ENCODE measurements at regions not wholly inside any gene's neighbourhood (a gene's known extent, or its start where the extent isn't known, plus 50 kb on each side); places are given as distances from the start of the nearest gene placed in this dataset.
"Not testable (repeated sequence)": the region's sequence is repeated elsewhere in the genome, so short reads cannot be mapped to it uniquely, and the experiment has no call there.

DNA sequence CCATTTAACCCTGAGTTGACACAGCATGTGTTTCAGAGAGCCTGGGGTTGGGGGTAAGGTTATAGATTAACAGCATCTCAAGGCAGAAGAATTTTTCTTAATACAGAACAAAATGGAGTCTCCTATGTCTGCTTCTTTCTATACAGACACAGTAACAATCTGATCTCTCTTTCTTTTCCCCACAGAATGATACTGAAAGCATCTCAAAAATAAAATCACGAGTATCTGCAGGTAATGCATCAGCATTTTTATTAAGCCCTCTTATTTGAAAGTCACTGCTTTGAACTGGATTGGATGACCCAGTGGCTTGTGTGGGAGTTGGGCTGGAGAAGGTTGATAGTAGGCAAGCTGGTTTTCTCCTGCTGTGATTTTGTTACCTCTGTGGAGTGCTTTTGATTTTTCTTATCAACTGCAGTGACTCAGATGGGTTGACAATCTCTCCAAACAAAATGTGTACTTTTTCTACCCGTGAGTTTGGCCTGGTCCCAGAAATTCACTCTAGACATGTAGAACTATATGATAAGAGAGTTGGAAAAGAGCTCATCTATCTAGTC lies 253.5 kb upstream of the PRKCQ start:
- TF ChIP-seq, protein P1, sequence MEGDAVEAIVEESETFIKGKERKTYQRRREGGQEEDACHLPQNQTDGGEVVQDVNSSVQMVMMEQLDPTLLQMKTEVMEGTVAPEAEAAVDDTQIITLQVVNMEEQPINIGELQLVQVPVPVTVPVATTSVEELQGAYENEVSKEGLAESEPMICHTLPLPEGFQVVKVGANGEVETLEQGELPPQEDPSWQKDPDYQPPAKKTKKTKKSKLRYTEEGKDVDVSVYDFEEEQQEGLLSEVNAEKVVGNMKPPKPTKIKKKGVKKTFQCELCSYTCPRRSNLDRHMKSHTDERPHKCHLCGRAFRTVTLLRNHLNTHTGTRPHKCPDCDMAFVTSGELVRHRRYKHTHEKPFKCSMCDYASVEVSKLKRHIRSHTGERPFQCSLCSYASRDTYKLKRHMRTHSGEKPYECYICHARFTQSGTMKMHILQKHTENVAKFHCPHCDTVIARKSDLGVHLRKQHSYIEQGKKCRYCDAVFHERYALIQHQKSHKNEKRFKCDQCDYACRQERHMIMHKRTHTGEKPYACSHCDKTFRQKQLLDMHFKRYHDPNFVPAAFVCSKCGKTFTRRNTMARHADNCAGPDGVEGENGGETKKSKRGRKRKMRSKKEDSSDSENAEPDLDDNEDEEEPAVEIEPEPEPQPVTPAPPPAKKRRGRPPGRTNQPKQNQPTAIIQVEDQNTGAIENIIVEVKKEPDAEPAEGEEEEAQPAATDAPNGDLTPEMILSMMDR (IDR thresholded peaks at IDR 0.05; ENCODE audit: poor library complexity), result no peak
- no peak for TF ChIP-seq EZH2 (IDR thresholded peaks at IDR 0.05; ENCODE audit: borderline replicate concordance)
- no peak for TF ChIP-seq EZH2phosphoT487 (IDR thresholded peaks at IDR 0.05; ENCODE audit: low read depth, severe bottlenecking, unreplicated experiment)
- H3K79me2 ChIP-seq, result no peaks in the 10 kb centered on the region
- no peak for DNase-seq (ENCODE audit: low spot score)
- H3K4me2 ChIP-seq, result no peak overlapping the region
- H3K27me3 ChIP-seq, result no peaks in the 10 kb centered on the region
- no peak overlapping the region for H3K27ac ChIP-seq
- H3K4me3 ChIP-seq, result no peak overlapping the region
- H3K4me1 ChIP-seq (ENCODE audit: insufficient read depth), result no peaks in the 10 kb centered on the region
- H3K9me3 ChIP-seq (ENCODE audit: low read depth), result no peaks in the 10 kb centered on the region
- 38% methylated on average over 2 of the region's 2 CpGs for WGBS (ENCODE audit: low lambda C conversion rate, missing lambda C conversion rate)
- H3K36me3 ChIP-seq (replicated peaks; ENCODE audit: insufficient read depth, low read depth), result no peaks in the 10 kb centered on the region
- no peak overlapping the region for H2AFZ ChIP-seq
- H3K9me2 ChIP-seq (replicated peaks; ENCODE audit: insufficient read depth), result no peaks in the 10 kb centered on the region
- H4K20me1 ChIP-seq (ENCODE audit: insufficient read depth, poor library complexity, severe bottlenecking), result no peaks in the 10 kb centered on the region

DNA sequence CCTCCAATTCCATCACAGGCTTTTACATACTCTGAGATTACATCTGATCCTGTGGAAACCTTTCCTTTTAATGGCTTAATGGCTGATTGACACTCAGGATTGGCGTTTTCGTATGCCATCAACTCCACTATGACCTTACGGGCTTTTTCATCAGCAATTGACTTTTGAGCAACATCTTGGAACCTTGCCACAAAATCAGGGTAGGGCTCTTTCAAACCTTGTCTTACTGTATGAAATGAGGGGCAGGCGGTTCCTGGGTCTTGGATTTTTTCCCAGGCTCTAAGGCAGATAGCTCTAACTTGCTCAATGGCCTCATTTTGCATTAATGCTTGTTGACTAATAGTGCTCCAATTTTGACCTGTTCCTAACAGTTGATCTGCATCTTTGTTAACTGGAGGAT lies 250.9 kb upstream of the PRKCQ start:
- not testable (repeated sequence) for H3K79me2 ChIP-seq; H3K4me2 ChIP-seq; H3K4me3 ChIP-seq; H2AFZ ChIP-seq; H3K36me3 ChIP-seq (replicated peaks; ENCODE audit: insufficient read depth, low read depth); H3K9me2 ChIP-seq (replicated peaks; ENCODE audit: insufficient read depth); H4K20me1 ChIP-seq (ENCODE audit: insufficient read depth, poor library complexity, severe bottlenecking); H3K9me3 ChIP-seq (ENCODE audit: low read depth); DNase-seq (ENCODE audit: low spot score); H3K27me3 ChIP-seq; H3K27ac ChIP-seq; H3K4me1 ChIP-seq (ENCODE audit: insufficient read depth)
- 74% methylated on average over 4 of the region's 4 CpGs for WGBS (ENCODE audit: low lambda C conversion rate, missing lambda C conversion rate)

DNA sequence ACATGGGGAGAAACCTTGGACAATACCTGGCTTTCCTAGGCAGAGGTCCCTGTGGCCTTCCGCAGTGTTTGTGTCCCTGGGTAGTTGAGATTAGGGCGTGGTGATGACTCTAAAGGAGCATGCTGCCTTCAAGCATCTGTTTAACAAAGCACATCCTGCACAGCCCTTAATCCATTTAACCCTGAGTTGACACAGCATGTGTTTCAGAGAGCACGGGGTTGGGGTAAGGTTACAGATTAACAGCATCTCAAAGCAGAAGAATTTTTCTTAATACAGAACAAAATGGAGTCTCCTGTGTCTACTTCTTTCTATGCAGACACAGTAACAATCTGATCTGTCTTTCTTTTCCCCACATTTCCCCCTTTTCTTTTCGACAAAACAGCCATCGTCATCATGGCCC lies 244.7 kb upstream of the PRKCQ start:
- DNase-seq (ENCODE audit: low spot score); H3K27ac ChIP-seq; H3K27me3 ChIP-seq; H3K79me2 ChIP-seq; H4K20me1 ChIP-seq (ENCODE audit: insufficient read depth, poor library complexity, severe bottlenecking); H3K4me2 ChIP-seq; H3K9me3 ChIP-seq (ENCODE audit: low read depth); H3K9me2 ChIP-seq (replicated peaks; ENCODE audit: insufficient read depth); H2AFZ ChIP-seq; H3K4me1 ChIP-seq (ENCODE audit: insufficient read depth); H3K36me3 ChIP-seq (replicated peaks; ENCODE audit: insufficient read depth, low read depth); H3K4me3 ChIP-seq: not testable (repeated sequence)
- 67% methylated on average over 4 of the region's 5 CpGs for WGBS (ENCODE audit: low lambda C conversion rate, missing lambda C conversion rate)

DNA sequence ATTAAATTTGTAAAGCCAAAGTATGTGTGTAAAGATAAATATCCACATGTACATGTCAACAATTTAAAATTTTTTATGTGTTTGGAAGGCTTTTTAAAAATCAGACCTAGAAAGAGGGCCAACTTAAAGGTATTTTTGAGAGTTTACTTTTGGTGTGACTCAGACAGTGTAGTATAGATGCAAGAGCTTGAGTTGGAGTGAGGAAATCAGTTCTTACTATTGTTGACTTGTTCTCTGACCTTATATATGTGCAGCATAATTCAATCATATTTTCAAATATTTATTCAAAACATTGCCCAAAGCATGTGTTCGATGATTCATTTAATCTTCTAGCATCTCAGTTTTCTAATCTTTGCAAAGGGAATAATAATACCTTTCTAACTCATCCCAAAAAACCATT lies 243.7 kb upstream of the PRKCQ start:
- no peak overlapping the region for H3K4me3 ChIP-seq
- no peaks in the 10 kb centered on the region for H3K27me3 ChIP-seq
- no peaks in the 10 kb centered on the region for H4K20me1 ChIP-seq (ENCODE audit: insufficient read depth, poor library complexity, severe bottlenecking)
- H3K9me2 ChIP-seq (replicated peaks; ENCODE audit: insufficient read depth), result no peaks in the 10 kb centered on the region
- H3K9me3 ChIP-seq (ENCODE audit: low read depth), result no peaks in the 10 kb centered on the region
- TF ChIP-seq EZH2phosphoT487 (IDR thresholded peaks at IDR 0.05; ENCODE audit: low read depth, severe bottlenecking, unreplicated experiment) (no peak), EZH2 (IDR thresholded peaks at IDR 0.05; ENCODE audit: borderline replicate concordance) (no peak)
- TF ChIP-seq, protein P1 (IDR thresholded peaks at IDR 0.05; ENCODE audit: poor library complexity), result no peak
- no peaks in the 10 kb centered on the region for H3K36me3 ChIP-seq (replicated peaks; ENCODE audit: insufficient read depth, low read depth)
- no peak for DNase-seq (ENCODE audit: low spot score)
- no peak overlapping the region for H3K4me2 ChIP-seq
- WGBS (ENCODE audit: low lambda C conversion rate, missing lambda C conversion rate), result 0% methylated on average over 1 of the region's 1 CpG
- no peaks in the 10 kb centered on the region for H3K79me2 ChIP-seq
- H2AFZ ChIP-seq, result no peak overlapping the region
- H3K4me1 ChIP-seq (ENCODE audit: insufficient read depth), result no peaks in the 10 kb centered on the region
- H3K27ac ChIP-seq, result no peak overlapping the region
